ENCODE measurements at regions not wholly inside any gene's neighbourhood (a gene's known extent, or its start where the extent isn't known, plus 50 kb on each side); places are given as distances from the start of the nearest gene placed in this dataset.

GRCh38 chr9:87152256-87152655, 204.9 kb upstream of the GAS1 start:
- no peak for DNase-seq (ENCODE audit: low read depth in 2 of 2)

- DNase-seq (ENCODE audit: low read depth in 2 of 2), result no peak
Measured at GRCh38 chr9:87156247-87156646, 208.9 kb upstream of the GAS1 start.

GRCh38 chr9:87157366-87158031, 210.2 kb upstream of the GAS1 start:
- no peak for DNase-seq (ENCODE audit: low read depth in 2 of 2)

- no peak for DNase-seq (ENCODE audit: low read depth in 2 of 2)
Measured at GRCh38 chr9:87158765-87159164, 211.5 kb upstream of the GAS1 start.

- DNase-seq (ENCODE audit: low read depth in 2 of 2), result no peak
Measured at GRCh38 chr9:87160148-87161102, 213.1 kb upstream of the GAS1 start.

- no peak for DNase-seq (ENCODE audit: low read depth in 2 of 2)
Measured at GRCh38 chr9:87167161-87167560, 219.9 kb upstream of the GAS1 start.

- DNase-seq (ENCODE audit: low read depth in 2 of 2), result no peak
Measured at GRCh38 chr9:87167582-87167981, 220.3 kb upstream of the GAS1 start.

- no peak for DNase-seq (ENCODE audit: low read depth in 2 of 2)
Measured at GRCh38 chr9:87178302-87178701, 231.0 kb upstream of the GAS1 start.

- DNase-seq (ENCODE audit: low read depth in 2 of 2), result no peak
Measured at GRCh38 chr9:87179553-87180340, 232.4 kb upstream of the GAS1 start.

- DNase-seq (ENCODE audit: low read depth in 2 of 2), result no peak
Measured at GRCh38 chr9:87180361-87180760, 233.1 kb upstream of the GAS1 start.

- no peak for DNase-seq (ENCODE audit: low read depth in 2 of 2)
Measured at GRCh38 chr9:87180841-87181240, 233.5 kb upstream of the GAS1 start.

GRCh38 chr9:87181670-87182069, 234.4 kb upstream of the GAS1 start:
- DNase-seq (ENCODE audit: low read depth in 2 of 2), result no peak

GRCh38 chr9:87184956-87185642, 237.8 kb upstream of the GAS1 start:
- no peak for DNase-seq (ENCODE audit: low read depth in 2 of 2)

GRCh38 chr9:87187656-87188055, 240.3 kb upstream of the GAS1 start:
- DNase-seq (ENCODE audit: low read depth in 2 of 2), result no peak

GRCh38 chr9:87189006-87189405, 241.7 kb upstream of the GAS1 start:
- no peak for DNase-seq (ENCODE audit: low read depth in 2 of 2)

- DNase-seq (ENCODE audit: low read depth in 2 of 2), result no peak
Measured at GRCh38 chr9:87193151-87193550, 245.8 kb upstream of the GAS1 start.

- DNase-seq (ENCODE audit: low read depth in 2 of 2), result no peak
Measured at GRCh38 chr9:87193925-87194868, 246.9 kb upstream of the GAS1 start.

GRCh38 chr9:87195306-87195705, 248.0 kb upstream of the GAS1 start:
- DNase-seq (ENCODE audit: low read depth in 2 of 2), result no peak

GRCh38 chr9:87197349-87198130, 250.2 kb upstream of the GAS1 start:
- no peak for DNase-seq (ENCODE audit: low read depth in 2 of 2)

- DNase-seq (ENCODE audit: low read depth in 2 of 2), result no peak
Measured at GRCh38 chr9:87198716-87199115, 251.4 kb upstream of the GAS1 start.

All from stimulated activated CD4-positive, alpha-beta T cell treated with anti-CD3 and anti-CD28 coated beads, Interleukin-4, amount 100 ng/mL, for 48 hours (primary cell).